Ovary (tissue), 7 donors: ENCODE measurements at regions not wholly inside any gene's neighbourhood (a gene's known extent, or its start where the extent isn't known, plus 50 kb on each side); places are given as distances from the start of the nearest gene placed in this dataset.

Experiments
- DNase-seq, 5 donors: peaks; one replicate each; pipeline ENCODE4 v3.0.0-alpha.2; 2019 to 2020
- H3K27ac ChIP-seq, 2 donors: fragments of 200-600 bp; one replicate each; pipeline versions ENCODE4 v1.5.1 to v1.8.0; 2019 to 2022
- H3K27me3 ChIP-seq: fragments of 200-600 bp; one replicate; pipeline ENCODE4 v1.8.0; 2022
- H3K36me3 ChIP-seq: fragments of 200-600 bp; sonication (generic); one replicate; pipeline ENCODE4 v1.5.1; 2019
- H3K4me1 ChIP-seq: one replicate; pipeline ENCODE4 v1.8.1; 2013; ENCODE audit warnings: mild to moderate bottlenecking, moderate library complexity; ENCODE audit not compliant: insufficient read depth
- H3K4me3 ChIP-seq: fragments of 200-600 bp; sonication (generic); one replicate; pipeline ENCODE4 v1.5.1; 2017
- H3K9me3 ChIP-seq, 2 donors: fragments of 200-600 bp in 1 of 2; sonication (generic) in 1 of 2; one replicate each; pipeline versions ENCODE4 v1.5.1 to v1.8.1; 2013 to 2019; ENCODE audit warnings: mild to moderate bottlenecking in 1 of 2, moderate library complexity in 1 of 2
- EP300 ChIP-seq: sonication (generic); formaldehyde crosslinking; IDR thresholded peaks from one replicate; pipeline ENCODE4 v1.6.1; 2017; ENCODE audit warnings: antibody characterized with exemption
- POLR2A ChIP-seq: fragments of 450-650 bp; IDR thresholded peaks from one replicate; pipeline ENCODE4 v1.6.1; 2017; ENCODE audit warnings: antibody characterized with exemption, mild to moderate bottlenecking, moderate library complexity
- WGBS, 3 donors: extraction: QIAGEN DNeasy Blood & Tissue Kit in 1 of 3; methylation state at CpG; one replicate each; pipeline versions ENCODE4 v1.1.5 to v1.1.7; 2013 to 2017; 5-methylcytosine and 5-hydroxymethylcytosine counted together
- intact Hi-C, 4 donors: fragments of 100-400 bp; cut with DNase I; formaldehyde crosslinking; loops; one replicate each; pipeline versions ENCODE4 v1.11.0 to v1.15.1; 2022 to 2023
- TF ChIP-seq, protein P1 (sequence below), 3 donors: fragments of 450-650 bp in 2 of 3; fragments of 200-600 bp in 1 of 3; IDR thresholded peaks; one replicate each; pipeline versions ENCODE4 v1.5.1 to v1.8.0; 2016 to 2022; ENCODE audit warnings: antibody characterized with exemption in 3 of 3, mild to moderate bottlenecking in 1 of 3
- donor health status: DM: no; HTN: no; CAD: no; lungs with moderate emphysema.
- donor health status: DM: no; HTN: no; CAD: no.
- donor health status: Bipolar disorder and iron deficiency.
- donor health status: DM: no; HTN: no; CAD: no.
- donor health status: DM: yes; HTN: yes; CAD: no.

- H3K9me3 ChIP-seq: no peaks in the 10 kb centered on the region
- 92 to 98% (median 94%) methylated on average over 1 of the region's 1 CpG for WGBS, 3 donors
These were observed 191.0 kb downstream of the HNMT start for GRCh38 chr2:138155304-138155703.

GRCh38 chr2:138157372-138157771, 193.1 kb downstream of the HNMT start:
- H3K36me3 ChIP-seq: no peaks in the 10 kb centered on the region
- 94 to 95% (median 94%) methylated on average over 4 of the region's 4 CpGs for WGBS, 3 donors
- no peak for TF ChIP-seq POLR2A
- TF ChIP-seq, protein P1, sequence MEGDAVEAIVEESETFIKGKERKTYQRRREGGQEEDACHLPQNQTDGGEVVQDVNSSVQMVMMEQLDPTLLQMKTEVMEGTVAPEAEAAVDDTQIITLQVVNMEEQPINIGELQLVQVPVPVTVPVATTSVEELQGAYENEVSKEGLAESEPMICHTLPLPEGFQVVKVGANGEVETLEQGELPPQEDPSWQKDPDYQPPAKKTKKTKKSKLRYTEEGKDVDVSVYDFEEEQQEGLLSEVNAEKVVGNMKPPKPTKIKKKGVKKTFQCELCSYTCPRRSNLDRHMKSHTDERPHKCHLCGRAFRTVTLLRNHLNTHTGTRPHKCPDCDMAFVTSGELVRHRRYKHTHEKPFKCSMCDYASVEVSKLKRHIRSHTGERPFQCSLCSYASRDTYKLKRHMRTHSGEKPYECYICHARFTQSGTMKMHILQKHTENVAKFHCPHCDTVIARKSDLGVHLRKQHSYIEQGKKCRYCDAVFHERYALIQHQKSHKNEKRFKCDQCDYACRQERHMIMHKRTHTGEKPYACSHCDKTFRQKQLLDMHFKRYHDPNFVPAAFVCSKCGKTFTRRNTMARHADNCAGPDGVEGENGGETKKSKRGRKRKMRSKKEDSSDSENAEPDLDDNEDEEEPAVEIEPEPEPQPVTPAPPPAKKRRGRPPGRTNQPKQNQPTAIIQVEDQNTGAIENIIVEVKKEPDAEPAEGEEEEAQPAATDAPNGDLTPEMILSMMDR (IDR thresholded peaks at IDR 0.05): no peak
- TF ChIP-seq EP300: no peak

More at GRCh38 chr2:138155304-138155703, 191.0 kb downstream of the HNMT start:
- Histone ChIP-seq H3K4me3 (no peak overlapping the region), H3K27me3 (no peaks in the 10 kb centered on the region), H3K27ac (no peak overlapping the region), H3K4me1 (no peaks in the 10 kb centered on the region), H3K36me3 (no peaks in the 10 kb centered on the region)
- TF ChIP-seq POLR2A: no peak
- TF ChIP-seq, protein P1 (IDR thresholded peaks at IDR 0.05): no peak
- TF ChIP-seq EP300: no peak
- intact Hi-C loops: no loop called here
- DNase-seq: no peak

GRCh38 chr2:138170485-138170884, 206.2 kb downstream of the HNMT start:
- no peak overlapping the region for H3K4me3 ChIP-seq
- H3K36me3 ChIP-seq: no peaks in the 10 kb centered on the region
- H3K27me3 ChIP-seq: no peaks in the 10 kb centered on the region
- intact Hi-C loops: no loop called here
- WGBS, 3 donors: 63 to 81% (median 70%) methylated on average over 5 of the region's 5 CpGs
- H3K27ac ChIP-seq: no peak overlapping the region
- no peak for DNase-seq
- H3K4me1 ChIP-seq: peaks cover 2% of the 10 kb centered on the region
- no peaks in the 10 kb centered on the region for H3K9me3 ChIP-seq
- TF ChIP-seq POLR2A: no peak
- TF ChIP-seq EP300: no peak
- TF ChIP-seq, protein P1 (IDR thresholded peaks at IDR 0.05): no peak

More at GRCh38 chr2:138157372-138157771, 193.1 kb downstream of the HNMT start:
- no peaks in the 10 kb centered on the region for H3K4me1 ChIP-seq
- intact Hi-C loops: no loop called here
- no peak for DNase-seq
- H3K4me3 ChIP-seq: no peak overlapping the region
- H3K9me3 ChIP-seq: no peaks in the 10 kb centered on the region
- H3K27me3 ChIP-seq: no peaks in the 10 kb centered on the region
- no peak overlapping the region for H3K27ac ChIP-seq

GRCh38 chr2:138171244-138171643, 207.0 kb downstream of the HNMT start:
- no peaks in the 10 kb centered on the region for H3K36me3 ChIP-seq
- H3K27me3 ChIP-seq: no peaks in the 10 kb centered on the region
- no peaks in the 10 kb centered on the region for H3K9me3 ChIP-seq
- no peak for DNase-seq
- intact Hi-C loops: no loop called here
- WGBS, 3 donors: 47 to 63% (median 62%) methylated on average over 3 of the region's 3 CpGs
- H3K4me1 ChIP-seq: peaks cover 2% of the 10 kb centered on the region
- H3K4me3 ChIP-seq: no peak overlapping the region
- H3K27ac ChIP-seq: no peak overlapping the region
- no peak for TF ChIP-seq POLR2A
- TF ChIP-seq, protein P1 (IDR thresholded peaks at IDR 0.05): no peak
- no peak for TF ChIP-seq EP300
